ENCODE measurements at regions not wholly inside any gene's neighbourhood (a gene's known extent, or its start where the extent isn't known, plus 50 kb on each side); places are given as distances from the start of the nearest gene placed in this dataset.

DNA sequence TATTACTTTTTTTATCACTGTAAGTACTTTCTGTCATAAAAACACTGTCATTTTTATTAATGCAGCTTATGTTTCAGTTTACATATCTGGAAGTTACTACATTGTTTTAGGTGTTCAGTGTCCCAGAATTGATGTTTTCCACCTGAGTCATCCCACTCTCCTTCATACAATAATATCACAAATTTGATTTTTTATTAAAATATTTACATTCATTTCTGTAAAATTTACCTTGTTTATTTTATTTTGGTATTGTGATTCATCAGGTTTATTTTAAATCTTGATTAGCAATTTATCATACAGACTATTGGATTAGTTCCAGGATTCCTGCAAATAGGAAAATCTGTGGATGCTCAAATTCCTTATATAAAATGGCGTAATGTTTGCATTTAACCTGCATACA, 1662.9 kb downstream of the SUCLG1 start:
- no peak for TF ChIP-seq EZH2phosphoT487 (IDR thresholded peaks at IDR 0.05; ENCODE audit: low read length)
- no peak for TF ChIP-seq EZH2 (optimal IDR thresholded peaks at IDR 0.05; ENCODE audit: low read depth, low read length)
- TF ChIP-seq, protein P1, sequence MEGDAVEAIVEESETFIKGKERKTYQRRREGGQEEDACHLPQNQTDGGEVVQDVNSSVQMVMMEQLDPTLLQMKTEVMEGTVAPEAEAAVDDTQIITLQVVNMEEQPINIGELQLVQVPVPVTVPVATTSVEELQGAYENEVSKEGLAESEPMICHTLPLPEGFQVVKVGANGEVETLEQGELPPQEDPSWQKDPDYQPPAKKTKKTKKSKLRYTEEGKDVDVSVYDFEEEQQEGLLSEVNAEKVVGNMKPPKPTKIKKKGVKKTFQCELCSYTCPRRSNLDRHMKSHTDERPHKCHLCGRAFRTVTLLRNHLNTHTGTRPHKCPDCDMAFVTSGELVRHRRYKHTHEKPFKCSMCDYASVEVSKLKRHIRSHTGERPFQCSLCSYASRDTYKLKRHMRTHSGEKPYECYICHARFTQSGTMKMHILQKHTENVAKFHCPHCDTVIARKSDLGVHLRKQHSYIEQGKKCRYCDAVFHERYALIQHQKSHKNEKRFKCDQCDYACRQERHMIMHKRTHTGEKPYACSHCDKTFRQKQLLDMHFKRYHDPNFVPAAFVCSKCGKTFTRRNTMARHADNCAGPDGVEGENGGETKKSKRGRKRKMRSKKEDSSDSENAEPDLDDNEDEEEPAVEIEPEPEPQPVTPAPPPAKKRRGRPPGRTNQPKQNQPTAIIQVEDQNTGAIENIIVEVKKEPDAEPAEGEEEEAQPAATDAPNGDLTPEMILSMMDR (IDR thresholded peaks at IDR 0.05; ENCODE audit: low read length) = no peak
- H3K27ac ChIP-seq (ENCODE audit: low read length) = no peak overlapping the region
- no peaks in the 10 kb centered on the region for H3K27me3 ChIP-seq (replicated peaks; ENCODE audit: insufficient read depth, low read length)
- no peaks in the 10 kb centered on the region for H3K4me1 ChIP-seq (ENCODE audit: low read length)
- H3K79me2 ChIP-seq (ENCODE audit: low read length) = no peaks in the 10 kb centered on the region
- no peak overlapping the region for H2AFZ ChIP-seq (ENCODE audit: low read length)
- no peaks in the 10 kb centered on the region for H4K20me1 ChIP-seq (ENCODE audit: insufficient read depth, low read length)
- no peaks in the 10 kb centered on the region for H3K36me3 ChIP-seq (replicated peaks; ENCODE audit: insufficient read depth, low read length)
- no peaks in the 10 kb centered on the region for H3K9me3 ChIP-seq (replicated peaks; ENCODE audit: insufficient read depth, low read length)
- DNase-seq = no peak
- no peaks in the 10 kb centered on the region for H3F3A ChIP-seq (ENCODE audit: insufficient read depth, low read length)
- no peak overlapping the region for H3K9ac ChIP-seq (ENCODE audit: low read length)
- no peak overlapping the region for H3K4me2 ChIP-seq (ENCODE audit: low read depth, low read length)
- no peaks in the 10 kb centered on the region for H3K9me2 ChIP-seq (replicated peaks; ENCODE audit: insufficient read depth, low read length)
- H3K4me3 ChIP-seq (ENCODE audit: low read length) = no peak overlapping the region

DNA sequence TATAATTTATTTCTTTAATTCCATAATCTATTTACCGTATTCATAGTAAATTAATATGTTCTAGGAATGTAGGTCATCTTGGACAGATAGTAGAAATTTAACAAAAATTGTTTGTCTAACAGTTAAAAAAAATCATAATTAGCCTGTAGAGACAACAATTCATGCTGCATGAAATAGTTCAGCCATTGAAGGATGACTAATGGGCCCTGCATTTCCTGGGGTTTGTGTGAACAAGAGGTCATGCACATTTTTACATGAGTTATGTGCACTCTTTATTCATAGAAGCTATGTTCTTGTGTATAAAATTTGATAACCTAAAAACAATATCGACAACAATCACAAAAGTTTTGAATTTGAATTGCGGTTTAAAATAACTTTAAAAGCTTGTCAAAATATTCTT, 1663.6 kb downstream of the SUCLG1 start:
- no peaks in the 10 kb centered on the region for H3K36me3 ChIP-seq (replicated peaks; ENCODE audit: insufficient read depth, low read length)
- no peak overlapping the region for H2AFZ ChIP-seq (ENCODE audit: low read length)
- no peak overlapping the region for H3K9ac ChIP-seq (ENCODE audit: low read length)
- no peak overlapping the region for H3K4me3 ChIP-seq (ENCODE audit: low read length)
- no peaks in the 10 kb centered on the region for H3K9me2 ChIP-seq (replicated peaks; ENCODE audit: insufficient read depth, low read length)
- H3K4me2 ChIP-seq (ENCODE audit: low read depth, low read length) = no peak overlapping the region
- no peaks in the 10 kb centered on the region for H3K9me3 ChIP-seq (replicated peaks; ENCODE audit: insufficient read depth, low read length)
- H3F3A ChIP-seq (ENCODE audit: insufficient read depth, low read length) = no peaks in the 10 kb centered on the region
- no peak for DNase-seq
- no peaks in the 10 kb centered on the region for H3K4me1 ChIP-seq (ENCODE audit: low read length)
- H4K20me1 ChIP-seq (ENCODE audit: insufficient read depth, low read length) = no peaks in the 10 kb centered on the region
- H3K27me3 ChIP-seq (replicated peaks; ENCODE audit: insufficient read depth, low read length) = no peaks in the 10 kb centered on the region
- no peak overlapping the region for H3K27ac ChIP-seq (ENCODE audit: low read length)
- no peak for TF ChIP-seq EZH2 (optimal IDR thresholded peaks at IDR 0.05; ENCODE audit: low read depth, low read length)
- TF ChIP-seq, protein P1 (IDR thresholded peaks at IDR 0.05; ENCODE audit: low read length) = no peak
- TF ChIP-seq EZH2phosphoT487 (IDR thresholded peaks at IDR 0.05; ENCODE audit: low read length) = no peak
- H3K79me2 ChIP-seq (ENCODE audit: low read length) = no peaks in the 10 kb centered on the region

DNA sequence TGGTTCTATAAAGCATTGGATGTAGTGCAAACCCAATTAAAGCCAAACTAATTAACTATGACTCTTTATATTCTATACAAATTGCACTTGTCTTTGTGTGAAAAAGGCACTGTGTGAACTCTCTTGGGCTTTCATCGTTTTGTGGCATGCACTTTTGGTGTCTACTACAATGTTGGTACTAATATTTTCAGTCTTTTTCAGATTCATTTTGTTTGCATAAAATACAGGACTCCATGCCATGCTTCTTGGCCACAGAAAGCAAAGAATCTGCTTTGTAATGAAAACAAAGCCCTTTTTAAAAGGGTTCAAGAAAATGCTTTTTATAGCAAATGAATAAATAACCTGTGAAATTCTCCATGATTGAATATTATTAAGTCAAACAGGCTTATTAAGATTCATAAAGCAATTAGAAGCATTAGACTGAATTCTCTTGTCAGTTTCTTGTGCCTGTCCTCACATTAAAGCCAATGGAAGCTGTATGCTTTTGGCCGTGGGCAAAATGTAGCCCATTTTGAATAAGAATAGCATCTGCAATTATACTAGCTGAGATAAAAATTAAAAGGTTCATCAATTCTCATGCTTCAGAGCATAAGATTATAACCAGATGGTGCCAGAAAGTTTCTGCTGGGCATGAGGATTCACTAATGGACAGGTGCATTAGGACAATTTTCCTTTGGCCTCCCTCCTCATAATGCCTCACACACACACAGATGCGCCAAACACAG, 1665.2 kb downstream of the SUCLG1 start:
- Histone ChIP-seq H2AFZ (ENCODE audit: low read length) (no peak overlapping the region), H3K36me3 (replicated peaks; ENCODE audit: insufficient read depth, low read length) (no peaks in the 10 kb centered on the region), H3F3A (ENCODE audit: insufficient read depth, low read length) (no peaks in the 10 kb centered on the region), H3K9me3 (replicated peaks; ENCODE audit: insufficient read depth, low read length) (no peaks in the 10 kb centered on the region), H3K4me2 (ENCODE audit: low read depth, low read length) (no peak overlapping the region), H3K27me3 (replicated peaks; ENCODE audit: insufficient read depth, low read length) (no peaks in the 10 kb centered on the region), H3K27ac (ENCODE audit: low read length) (no peak overlapping the region), H3K4me3 (ENCODE audit: low read length) (no peak overlapping the region), H3K4me1 (ENCODE audit: low read length) (no peaks in the 10 kb centered on the region), H3K9ac (ENCODE audit: low read length) (no peak overlapping the region), H4K20me1 (ENCODE audit: insufficient read depth, low read length) (no peaks in the 10 kb centered on the region), H3K9me2 (replicated peaks; ENCODE audit: insufficient read depth, low read length) (no peaks in the 10 kb centered on the region), H3K79me2 (ENCODE audit: low read length) (no peaks in the 10 kb centered on the region)
- no peak for DNase-seq
- TF ChIP-seq EZH2 (optimal IDR thresholded peaks at IDR 0.05; ENCODE audit: low read depth, low read length) = no peak
- no peak for TF ChIP-seq EZH2phosphoT487 (IDR thresholded peaks at IDR 0.05; ENCODE audit: low read length)
- TF ChIP-seq, protein P1 (IDR thresholded peaks at IDR 0.05; ENCODE audit: low read length) = no peak
